Liver (tissue), 8 donors: ENCODE measurements at regions not wholly inside any gene's neighbourhood (a gene's known extent, or its start where the extent isn't known, plus 50 kb on each side); places are given as distances from the start of the nearest gene placed in this dataset.

Source experiments
- DNase-seq: peaks from one replicate; pipeline ENCODE4 v3.0.0-alpha.2; 2017; ENCODE audit warnings: low spot score
- H3K27ac ChIP-seq, 2 donors: one replicate each; pipeline ENCODE4 v1.7.0; 2013; ENCODE audit warnings: inconsistent platforms in 2 of 2, low read length in 2 of 2, control low read depth in 1 of 2, low read depth in 1 of 2, mild to moderate bottlenecking in 1 of 2
- H3K27me3 ChIP-seq, 4 donors: one replicate each; pipeline versions ENCODE4 v1.6.1 to v1.7.0; 2013; ENCODE audit warnings: low read length in 3 of 4, inconsistent platforms in 1 of 4, mild to moderate bottlenecking in 1 of 4, moderate library complexity in 1 of 4; ENCODE audit not compliant: control insufficient read depth in 4 of 4, insufficient read depth in 4 of 4
- H3K36me3 ChIP-seq, 4 donors: one replicate each; pipeline versions ENCODE4 v1.6.1 to v1.7.0; 2013; ENCODE audit warnings: low read length in 3 of 4, mild to moderate bottlenecking in 3 of 4, low read depth in 1 of 4, moderate library complexity in 1 of 4; ENCODE audit not compliant: control insufficient read depth in 4 of 4, insufficient read depth in 3 of 4
- H3K4me1 ChIP-seq, 4 donors: one replicate each; pipeline versions ENCODE4 v1.6.1 to v1.7.0; 2013; ENCODE audit warnings: low read length in 3 of 4, mild to moderate bottlenecking in 3 of 4, moderate library complexity in 1 of 4; ENCODE audit not compliant: control insufficient read depth in 4 of 4, insufficient read depth in 4 of 4
- H3K4me3 ChIP-seq, 3 donors: one replicate each; pipeline versions ENCODE4 v1.6.1 to v1.7.0; 2013; ENCODE audit warnings: low read length in 3 of 3, control low read depth in 1 of 3, low read depth in 1 of 3, mild to moderate bottlenecking in 1 of 3
- H3K9ac ChIP-seq, 2 donors: one replicate each; pipeline ENCODE4 v1.7.0; 2013; ENCODE audit warnings: low read length in 2 of 2, mild to moderate bottlenecking in 2 of 2, moderate library complexity in 2 of 2, control low read depth in 1 of 2, low read depth in 1 of 2
- H3K9me3 ChIP-seq, 4 donors: one replicate each; pipeline versions ENCODE4 v1.6.1 to v1.7.0; 2013; ENCODE audit warnings: low read length in 3 of 4; ENCODE audit not compliant: control insufficient read depth in 4 of 4
- CTCF ChIP-seq: fragments of 150-350 bp; IDR thresholded peaks from 2 replicates; pipeline ENCODE4 v1.5.1; 2017; ENCODE audit warnings: improper control_type of control experiment, low read depth, low read length; ENCODE audit not compliant: missing input control
- EGR1 ChIP-seq, 2 donors: IDR thresholded peaks; 2 replicates each; pipeline ENCODE4 v1.6.1; 2016 to 2018; ENCODE audit warnings: antibody characterized with exemption in 2 of 2, low read depth in 2 of 2
- FOXA1 ChIP-seq: IDR thresholded peaks from 2 replicates; pipeline ENCODE4 v1.6.1; 2016; ENCODE audit warnings: antibody characterized with exemption
- FOXA2 ChIP-seq: IDR thresholded peaks from 2 replicates; pipeline ENCODE4 v1.6.1; 2016; ENCODE audit warnings: antibody characterized with exemption
- GABPA ChIP-seq, 2 donors: IDR thresholded peaks in 1 of 2; conservative IDR thresholded peaks in 1 of 2; 2 replicates each; pipeline ENCODE4 v1.6.1; 2016; ENCODE audit warnings: antibody characterized with exemption in 2 of 2, mild to moderate bottlenecking in 1 of 2, moderate library complexity in 1 of 2
- HNF4A ChIP-seq, 2 donors: conservative IDR thresholded peaks; 2 replicates each; pipeline ENCODE4 v1.6.1; 2016; ENCODE audit warnings: antibody characterized with exemption in 2 of 2, mild to moderate bottlenecking in 2 of 2
- HNF4G ChIP-seq: IDR thresholded peaks from 2 replicates; pipeline ENCODE4 v1.6.1; 2016; ENCODE audit warnings: antibody characterized with exemption
- NR2F2 ChIP-seq: IDR thresholded peaks from 2 replicates; pipeline ENCODE4 v1.6.1; 2016; ENCODE audit warnings: antibody characterized with exemption
- RAD21 ChIP-seq, 2 donors: IDR thresholded peaks; 2 replicates each; pipeline ENCODE4 v1.6.1; 2016; ENCODE audit warnings: antibody characterized with exemption in 2 of 2, mild to moderate bottlenecking in 2 of 2
- REST ChIP-seq: IDR thresholded peaks from 2 replicates; pipeline ENCODE4 v1.6.1; 2016; ENCODE audit warnings: antibody characterized with exemption, mild to moderate bottlenecking
- SP1 ChIP-seq: IDR thresholded peaks from 2 replicates; pipeline ENCODE4 v1.6.1; 2018; ENCODE audit warnings: antibody characterized with exemption, mild to moderate bottlenecking
- TAF1 ChIP-seq: conservative IDR thresholded peaks from 2 replicates; pipeline ENCODE4 v1.6.1; 2016; ENCODE audit warnings: antibody characterized with exemption, mild to moderate bottlenecking
- YY1 ChIP-seq: IDR thresholded peaks from 2 replicates; pipeline ENCODE4 v1.6.1; 2016; ENCODE audit warnings: antibody characterized with exemption, mild to moderate bottlenecking
- ZBTB33 ChIP-seq: IDR thresholded peaks from 2 replicates; pipeline ENCODE4 v1.6.1; 2016; ENCODE audit warnings: antibody characterized with exemption
- whole genome bisulfite sequencing: extraction: QIAGEN DNeasy Blood & Tissue Kit; methylation state at CpG from one replicate; pipeline ENCODE4 v1.1.7; 2013; 5-methylcytosine and 5-hydroxymethylcytosine counted together
- donor health status: healthy.
- donor health status: healthy.
- donor health status: healthy.
- donor health status: healthy.
- donor health status: healthy.

- no peak overlapping the region for H3K4me3 ChIP-seq
- TF ChIP-seq EGR1 (IDR thresholded peaks at IDR 0.05; ENCODE audit: low read depth in 2 of 2) (no peak), TAF1 (no peak), SP1 (no peak), ZBTB33 (no peak), HNF4G (no peak), HNF4A (conservative IDR thresholded peaks at IDR 0.05) (no peak), RAD21 (IDR thresholded peaks at IDR 0.05) (no peak), FOXA1 (no peak)
- H3K9ac ChIP-seq: no peak overlapping the region
- no peak overlapping the region for H3K27ac ChIP-seq
- H3K4me1 ChIP-seq: no peaks in the 10 kb centered on the region
- peak; percentile 35 for DNase-seq
- H3K9me3 ChIP-seq: peaks cover 0 to 2% (median 0%) of the 10 kb centered on the region in 4 donors
- WGBS: 60% methylated on average over 3 of the region's 3 CpGs
- H3K36me3 ChIP-seq: no peaks in the 10 kb centered on the region
- H3K27me3 ChIP-seq: no peaks in the 10 kb centered on the region
Observed at GRCh38 chr9:23587433-23587832, 238.6 kb downstream of the ELAVL2 start.

- H3K4me1 ChIP-seq: no peaks in the 10 kb centered on the region
- no peak overlapping the region for H3K4me3 ChIP-seq
- 88% methylated on average over 2 of the region's 2 CpGs for WGBS
- no peak overlapping the region for H3K9ac ChIP-seq
- no peaks in the 10 kb centered on the region for H3K36me3 ChIP-seq
- peaks cover 0 to 2% (median 0%) of the 10 kb centered on the region in 4 donors for H3K9me3 ChIP-seq
- H3K27ac ChIP-seq: no peak overlapping the region
- H3K27me3 ChIP-seq: no peaks in the 10 kb centered on the region
- no peak for DNase-seq
- TF ChIP-seq CTCF: peak; percentile 9
- TF ChIP-seq RAD21 (IDR thresholded peaks at IDR 0.05): peak in 1 of 2 donors; percentile 63
- TF ChIP-seq EGR1 (IDR thresholded peaks at IDR 0.05; ENCODE audit: low read depth in 2 of 2): no peak
Observed at GRCh38 chr9:23587903-23588302, 238.1 kb downstream of the ELAVL2 start.

GRCh38 chr9:23590276-23591000 lies 235.6 kb downstream of the ELAVL2 start:
- no peak for TF ChIP-seq ZBTB33
- no peak for TF ChIP-seq FOXA1
- no peak for TF ChIP-seq HNF4A (conservative IDR thresholded peaks at IDR 0.05)
- no peak for TF ChIP-seq REST
- no peak for TF ChIP-seq FOXA2
- no peak for TF ChIP-seq YY1
- TF ChIP-seq NR2F2: no peak
- TF ChIP-seq SP1: no peak
- TF ChIP-seq RAD21 (IDR thresholded peaks at IDR 0.05): no peak
- TF ChIP-seq GABPA (IDR thresholded peaks at IDR 0.05 in 1 of 2, conservative IDR thresholded peaks at IDR 0.05 in 1 of 2): no peak
- no peaks in the 10 kb centered on the region for H3K36me3 ChIP-seq
- no peak overlapping the region for H3K27ac ChIP-seq
- H3K4me1 ChIP-seq: no peaks in the 10 kb centered on the region
- no peaks in the 10 kb centered on the region for H3K27me3 ChIP-seq
- no peak overlapping the region for H3K4me3 ChIP-seq
- no peak overlapping the region for H3K9ac ChIP-seq
- no peaks in the 10 kb centered on the region for H3K9me3 ChIP-seq
- 72% methylated on average over 3 of the region's 3 CpGs for WGBS
- no peak for DNase-seq
